ENCODE measurements at regions not wholly inside any gene's neighbourhood (a gene's known extent, or its start where the extent isn't known, plus 50 kb on each side); places are given as distances from the start of the nearest gene placed in this dataset.

GRCh38 chr9:7957803-7958202 is 158.2 kb upstream of the DMAC1 start:
- Histone ChIP-seq H2BK120ac (replicated peaks; ENCODE audit: low read depth, low read length) (no peak overlapping the region), H3K4me2 (ENCODE audit: insufficient read depth in 1 of 2, low read depth in 2 of 2, low read length in 2 of 2) (no peak overlapping the region), H3K23me2 (ENCODE audit: low read depth, low read length) (no peaks in the 10 kb centered on the region), H3K18ac (ENCODE audit: extremely low read depth, low read length) (no peak overlapping the region), H3K23ac (ENCODE audit: insufficient read length) (no peak overlapping the region), H3K56ac (replicated peaks; ENCODE audit: insufficient read length, low read depth, low read length) (no peak overlapping the region), H2BK20ac (ENCODE audit: low read length) (no peak overlapping the region), H4K5ac (ENCODE audit: insufficient read length, low read depth, low read length) (no peak overlapping the region), H3K4ac (replicated peaks; ENCODE audit: insufficient read length, low read depth, low read length) (no peak overlapping the region), H3K9me3 (ENCODE audit: insufficient read depth in 2 of 2, low read depth in 1 of 2, low read length in 1 of 2) (no peaks in the 10 kb centered on the region), H2BK15ac (ENCODE audit: low read length) (no peak overlapping the region), H3K9ac (replicated peaks in 1 of 4; ENCODE audit: extremely low read depth in 1 of 4, low read depth in 3 of 4, low read length in 3 of 4) (no peak overlapping the region), H2BK12ac (ENCODE audit: low read depth, low read length) (no peak overlapping the region), H3K4me1 (replicated peaks in 1 of 4; ENCODE audit: control insufficient read depth in 3 of 4, insufficient read depth in 4 of 4, low read length in 3 of 4) (0 out of 7 replicates have a peak, but pooled peaks cover 0 to 3% (median 0%) of the 10 kb centered on the region in 4 experiments), H4K20me1 (replicated peaks in 1 of 2; ENCODE audit: control insufficient read depth in 1 of 2, insufficient read depth in 2 of 2, low read length in 2 of 2) (no peaks in the 10 kb centered on the region), H3K79me1 (ENCODE audit: low read depth, low read length) (no peaks in the 10 kb centered on the region), H3K79me2 (ENCODE audit: control insufficient read depth in 1 of 2, insufficient read depth in 2 of 2, low read length in 2 of 2) (no peaks in the 10 kb centered on the region), H3K36me3 (ENCODE audit: control insufficient read depth in 2 of 4, insufficient read depth in 4 of 4, low read length in 3 of 4) (no peaks in the 10 kb centered on the region), H4K8ac (ENCODE audit: extremely low read depth, insufficient read depth, low read length) (no peak overlapping the region), H2AFZ (ENCODE audit: low read length) (no peak overlapping the region), H3K4me3 (ENCODE audit: extremely low read depth in 1 of 4, insufficient read depth in 2 of 4, low read depth in 3 of 4, low read length in 4 of 4) (no peak overlapping the region), H3K27me3 (replicated peaks in 1 of 4; ENCODE audit: control insufficient read depth in 3 of 4, extremely low read depth in 1 of 4, insufficient read depth in 3 of 4, low read length in 3 of 4) (no peaks in the 10 kb centered on the region), H4K91ac (replicated peaks; ENCODE audit: insufficient read length, low read length) (no peak overlapping the region), H3K14ac (ENCODE audit: insufficient read length) (no peak overlapping the region), H3K27ac (ENCODE audit: low read depth, low read length) (no peak overlapping the region), H2BK5ac (ENCODE audit: low read depth, low read length) (no peak overlapping the region), H2AK5ac (ENCODE audit: low read depth, low read length) (no peak overlapping the region)
- POLR2A ChIA-PET (ENCODE audit: partially characterized antibody): no interaction called here
- FAIRE-seq: no peak
- CTCF ChIA-PET (ENCODE audit: partially characterized antibody): interaction anchor here (0.6 kb wide), 1 partner anchor 1611 kb away, joined by 3 read pairs; no protein-coding TSS in a partner anchor
- WGBS, 2 experiments (ENCODE audit: extremely low coverage in 1 of 2, insufficient coverage in 1 of 2, insufficient read length in 1 of 2, insufficient replicate concordance in 2 of 2, low coverage in 1 of 2, low lambda C conversion rate in 2 of 2, missing lambda C conversion rate in 1 of 2): 88% methylated on average over 2 of the region's 2 CpGs; no CpG with 5 or more reads in 1 of the 2 experiments
- no peak for DNase-seq (ENCODE audit: low read depth in 1 of 2, low spot score in 2 of 2)
- TF ChIP-seq TBP (IDR thresholded peaks at IDR 0.05; ENCODE audit: low read depth, low read length): no peak
